ENCODE measurements at regions not wholly inside any gene's neighbourhood (a gene's known extent, or its start where the extent isn't known, plus 50 kb on each side); places are given as distances from the start of the nearest gene placed in this dataset.

- TF ChIP-seq CTCF (IDR thresholded peaks at IDR 0.05; ENCODE audit: low read length) (no peak), EZH2 (IDR thresholded peaks at IDR 0.05; ENCODE audit: borderline replicate concordance, low read length) (no peak)
Measured at GRCh38 chr18:38972571-38972970, 1407.0 kb upstream of the CELF4 start.
